Liver (tissue), 8 donors: ENCODE measurements at regions not wholly inside any gene's neighbourhood (a gene's known extent, or its start where the extent isn't known, plus 50 kb on each side); places are given as distances from the start of the nearest gene placed in this dataset.
A peak's percentile ranks its signal among the peaks of the same experiment; 100 is the strongest.

ENCODE experiments used
- DNase-seq: peaks from one replicate; pipeline ENCODE4 v3.0.0-alpha.2; 2017; ENCODE audit warnings: low spot score
- H3K27ac ChIP-seq, 2 donors: one replicate each; pipeline ENCODE4 v1.7.0; 2013; ENCODE audit warnings: inconsistent platforms in 2 of 2, low read length in 2 of 2, control low read depth in 1 of 2, low read depth in 1 of 2, mild to moderate bottlenecking in 1 of 2
- H3K27me3 ChIP-seq, 4 donors: one replicate each; pipeline versions ENCODE4 v1.6.1 to v1.7.0; 2013; ENCODE audit warnings: low read length in 3 of 4, inconsistent platforms in 1 of 4, mild to moderate bottlenecking in 1 of 4, moderate library complexity in 1 of 4; ENCODE audit not compliant: control insufficient read depth in 4 of 4, insufficient read depth in 4 of 4
- H3K36me3 ChIP-seq, 4 donors: one replicate each; pipeline versions ENCODE4 v1.6.1 to v1.7.0; 2013; ENCODE audit warnings: low read length in 3 of 4, mild to moderate bottlenecking in 3 of 4, low read depth in 1 of 4, moderate library complexity in 1 of 4; ENCODE audit not compliant: control insufficient read depth in 4 of 4, insufficient read depth in 3 of 4
- H3K4me1 ChIP-seq, 4 donors: one replicate each; pipeline versions ENCODE4 v1.6.1 to v1.7.0; 2013; ENCODE audit warnings: low read length in 3 of 4, mild to moderate bottlenecking in 3 of 4, moderate library complexity in 1 of 4; ENCODE audit not compliant: control insufficient read depth in 4 of 4, insufficient read depth in 4 of 4
- H3K4me3 ChIP-seq, 3 donors: one replicate each; pipeline versions ENCODE4 v1.6.1 to v1.7.0; 2013; ENCODE audit warnings: low read length in 3 of 3, control low read depth in 1 of 3, low read depth in 1 of 3, mild to moderate bottlenecking in 1 of 3
- H3K9ac ChIP-seq, 2 donors: one replicate each; pipeline ENCODE4 v1.7.0; 2013; ENCODE audit warnings: low read length in 2 of 2, mild to moderate bottlenecking in 2 of 2, moderate library complexity in 2 of 2, control low read depth in 1 of 2, low read depth in 1 of 2
- H3K9me3 ChIP-seq, 4 donors: one replicate each; pipeline versions ENCODE4 v1.6.1 to v1.7.0; 2013; ENCODE audit warnings: low read length in 3 of 4; ENCODE audit not compliant: control insufficient read depth in 4 of 4
- FOXA1 ChIP-seq: IDR thresholded peaks from 2 replicates; pipeline ENCODE4 v1.6.1; 2016; ENCODE audit warnings: antibody characterized with exemption
- FOXA2 ChIP-seq: IDR thresholded peaks from 2 replicates; pipeline ENCODE4 v1.6.1; 2016; ENCODE audit warnings: antibody characterized with exemption
- HNF4A ChIP-seq, 2 donors: conservative IDR thresholded peaks; 2 replicates each; pipeline ENCODE4 v1.6.1; 2016; ENCODE audit warnings: antibody characterized with exemption in 2 of 2, mild to moderate bottlenecking in 2 of 2
- HNF4G ChIP-seq: IDR thresholded peaks from 2 replicates; pipeline ENCODE4 v1.6.1; 2016; ENCODE audit warnings: antibody characterized with exemption
- JUND ChIP-seq, 2 donors: IDR thresholded peaks; 2 replicates each; pipeline ENCODE4 v1.6.1; 2016; ENCODE audit warnings: antibody characterized with exemption in 2 of 2
- NR2F2 ChIP-seq: IDR thresholded peaks from 2 replicates; pipeline ENCODE4 v1.6.1; 2016; ENCODE audit warnings: antibody characterized with exemption
- RAD21 ChIP-seq, 2 donors: IDR thresholded peaks; 2 replicates each; pipeline ENCODE4 v1.6.1; 2016; ENCODE audit warnings: antibody characterized with exemption in 2 of 2, mild to moderate bottlenecking in 2 of 2
- RXRA ChIP-seq, 2 donors: IDR thresholded peaks; 2 replicates each; pipeline ENCODE4 v1.6.1; 2017 to 2018; ENCODE audit warnings: antibody characterized with exemption in 2 of 2, mild to moderate bottlenecking in 1 of 2
- SP1 ChIP-seq: IDR thresholded peaks from 2 replicates; pipeline ENCODE4 v1.6.1; 2018; ENCODE audit warnings: antibody characterized with exemption, mild to moderate bottlenecking
- YY1 ChIP-seq: IDR thresholded peaks from 2 replicates; pipeline ENCODE4 v1.6.1; 2016; ENCODE audit warnings: antibody characterized with exemption, mild to moderate bottlenecking
- WGBS: extraction: QIAGEN DNeasy Blood & Tissue Kit; methylation state at CpG from one replicate; pipeline ENCODE4 v1.1.7; 2013; 5-methylcytosine and 5-hydroxymethylcytosine counted together
- TF ChIP-seq, protein P1 (sequence below): IDR thresholded peaks from 2 replicates; pipeline ENCODE4 v1.6.1; 2016; ENCODE audit warnings: antibody characterized with exemption, mild to moderate bottlenecking
- TF ChIP-seq, protein P2 (sequence below): IDR thresholded peaks from 2 replicates; pipeline ENCODE4 v1.6.1; 2016; ENCODE audit warnings: antibody characterized with exemption
- TF ChIP-seq, protein P3 (sequence below): IDR thresholded peaks from 2 replicates; pipeline ENCODE4 v1.6.1; 2016; ENCODE audit warnings: antibody characterized with exemption
- TF ChIP-seq, protein P4 (sequence below): fragments of 150-350 bp; IDR thresholded peaks from 2 replicates; pipeline ENCODE4 v1.5.1; 2017; ENCODE audit warnings: improper control_type of control experiment, low read depth, low read length; ENCODE audit not compliant: missing input control
- donor health status: healthy.
- donor health status: healthy.
- donor health status: healthy.
- donor health status: healthy.
- donor health status: healthy.

DNA sequence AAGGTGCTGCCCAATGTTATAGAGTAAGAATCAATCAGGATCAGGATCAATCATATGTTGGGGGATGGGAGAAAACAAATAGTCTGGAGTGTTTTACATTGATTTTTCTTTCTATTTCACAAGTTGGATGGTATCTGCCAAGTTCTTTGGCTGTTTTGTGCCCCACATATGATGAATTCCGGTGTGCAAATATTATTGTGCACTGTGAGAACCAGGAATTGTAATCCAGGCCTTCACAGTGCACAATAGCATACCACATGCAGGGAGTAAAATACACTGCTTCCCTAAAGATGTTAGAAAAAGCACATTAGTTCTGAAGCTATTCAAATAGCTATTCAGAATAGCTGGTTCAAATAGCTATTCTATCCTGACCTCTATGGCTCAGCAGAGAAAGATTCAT lies 133.7 kb downstream of the LCA5 start (continued):
- TF ChIP-seq SP1 (peak; percentile 59), JUND (IDR thresholded peaks at IDR 0.05) (peak in 1 of 2 donors; percentile 19), HNF4G (peak; percentile 47)
- TF ChIP-seq, protein P1, sequence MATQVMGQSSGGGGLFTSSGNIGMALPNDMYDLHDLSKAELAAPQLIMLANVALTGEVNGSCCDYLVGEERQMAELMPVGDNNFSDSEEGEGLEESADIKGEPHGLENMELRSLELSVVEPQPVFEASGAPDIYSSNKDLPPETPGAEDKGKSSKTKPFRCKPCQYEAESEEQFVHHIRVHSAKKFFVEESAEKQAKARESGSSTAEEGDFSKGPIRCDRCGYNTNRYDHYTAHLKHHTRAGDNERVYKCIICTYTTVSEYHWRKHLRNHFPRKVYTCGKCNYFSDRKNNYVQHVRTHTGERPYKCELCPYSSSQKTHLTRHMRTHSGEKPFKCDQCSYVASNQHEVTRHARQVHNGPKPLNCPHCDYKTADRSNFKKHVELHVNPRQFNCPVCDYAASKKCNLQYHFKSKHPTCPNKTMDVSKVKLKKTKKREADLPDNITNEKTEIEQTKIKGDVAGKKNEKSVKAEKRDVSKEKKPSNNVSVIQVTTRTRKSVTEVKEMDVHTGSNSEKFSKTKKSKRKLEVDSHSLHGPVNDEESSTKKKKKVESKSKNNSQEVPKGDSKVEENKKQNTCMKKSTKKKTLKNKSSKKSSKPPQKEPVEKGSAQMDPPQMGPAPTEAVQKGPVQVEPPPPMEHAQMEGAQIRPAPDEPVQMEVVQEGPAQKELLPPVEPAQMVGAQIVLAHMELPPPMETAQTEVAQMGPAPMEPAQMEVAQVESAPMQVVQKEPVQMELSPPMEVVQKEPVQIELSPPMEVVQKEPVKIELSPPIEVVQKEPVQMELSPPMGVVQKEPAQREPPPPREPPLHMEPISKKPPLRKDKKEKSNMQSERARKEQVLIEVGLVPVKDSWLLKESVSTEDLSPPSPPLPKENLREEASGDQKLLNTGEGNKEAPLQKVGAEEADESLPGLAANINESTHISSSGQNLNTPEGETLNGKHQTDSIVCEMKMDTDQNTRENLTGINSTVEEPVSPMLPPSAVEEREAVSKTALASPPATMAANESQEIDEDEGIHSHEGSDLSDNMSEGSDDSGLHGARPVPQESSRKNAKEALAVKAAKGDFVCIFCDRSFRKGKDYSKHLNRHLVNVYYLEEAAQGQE: no peak

DNA sequence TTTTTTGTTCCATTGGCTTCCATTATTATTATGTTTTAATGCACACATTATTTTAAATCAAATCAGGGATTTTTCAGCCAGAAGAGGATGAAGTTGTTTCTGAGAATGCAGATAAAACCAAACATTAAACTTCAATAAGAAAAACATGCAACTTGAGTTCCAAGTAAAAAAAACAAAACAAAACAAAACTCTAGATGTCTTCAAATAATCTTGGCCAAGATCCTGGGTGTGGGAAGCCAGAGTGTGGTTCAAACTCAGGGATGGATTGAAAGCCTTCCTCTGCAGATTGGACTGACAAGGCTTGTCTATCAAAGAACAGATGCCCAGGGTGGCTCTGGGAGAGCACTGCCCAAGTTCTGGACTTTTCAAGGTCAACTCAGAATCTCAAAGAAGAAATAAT lies 134.1 kb downstream of the LCA5 start:
- no peaks in the 10 kb centered on the region for H3K27me3 ChIP-seq
- no peaks in the 10 kb centered on the region for H3K9me3 ChIP-seq
- H3K36me3 ChIP-seq: no peaks in the 10 kb centered on the region
- TF ChIP-seq RAD21 (IDR thresholded peaks at IDR 0.05): no peak
- TF ChIP-seq YY1: peak; percentile 4
- TF ChIP-seq, protein P1: no peak
- no peak for TF ChIP-seq RXRA (IDR thresholded peaks at IDR 0.05)
- TF ChIP-seq JUND (IDR thresholded peaks at IDR 0.05): no peak
- H3K27ac ChIP-seq: peak overlapping the region in 1 of 2 donors; percentile 15
- peaks cover 6 to 24% (median 22%) of the 10 kb centered on the region in 4 donors for H3K4me1 ChIP-seq
- DNase-seq: no peak
- no peak overlapping the region for H3K4me3 ChIP-seq
- no peak overlapping the region for H3K9ac ChIP-seq

DNA sequence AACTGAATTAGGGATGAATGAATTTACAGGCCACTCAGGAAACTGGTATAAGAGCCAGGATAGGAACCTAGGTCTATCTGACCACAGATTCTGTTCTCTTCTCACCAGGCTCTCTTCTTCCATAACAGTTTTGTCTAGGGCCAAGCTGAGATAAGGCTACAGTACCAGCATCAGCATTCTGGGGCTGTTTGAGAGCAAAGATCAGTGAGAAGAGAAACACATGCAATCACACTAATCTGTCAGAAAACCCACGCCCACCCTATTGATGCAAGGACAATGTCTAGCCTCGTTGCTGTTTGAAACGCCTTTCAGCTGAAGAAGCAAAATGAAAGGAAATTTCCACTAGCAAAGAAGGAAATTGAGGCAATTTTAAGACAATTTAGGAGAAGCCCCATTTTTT lies 137.7 kb downstream of the LCA5 start:
- Histone ChIP-seq H3K9me3 (no peaks in the 10 kb centered on the region), H3K27ac (no peak overlapping the region), H3K36me3 (no peaks in the 10 kb centered on the region), H3K4me3 (no peak overlapping the region), H3K4me1 (peaks cover 4 to 15% (median 15%) of the 10 kb centered on the region in 4 donors), H3K9ac (no peak overlapping the region), H3K27me3 (no peaks in the 10 kb centered on the region)
- 48% methylated on average over 3 of the region's 3 CpGs for WGBS
- no peak for TF ChIP-seq HNF4G
- TF ChIP-seq JUND (IDR thresholded peaks at IDR 0.05): no peak
- no peak for TF ChIP-seq SP1
- no peak for TF ChIP-seq RAD21 (IDR thresholded peaks at IDR 0.05)
- no peak for TF ChIP-seq YY1
- TF ChIP-seq, protein P2, sequence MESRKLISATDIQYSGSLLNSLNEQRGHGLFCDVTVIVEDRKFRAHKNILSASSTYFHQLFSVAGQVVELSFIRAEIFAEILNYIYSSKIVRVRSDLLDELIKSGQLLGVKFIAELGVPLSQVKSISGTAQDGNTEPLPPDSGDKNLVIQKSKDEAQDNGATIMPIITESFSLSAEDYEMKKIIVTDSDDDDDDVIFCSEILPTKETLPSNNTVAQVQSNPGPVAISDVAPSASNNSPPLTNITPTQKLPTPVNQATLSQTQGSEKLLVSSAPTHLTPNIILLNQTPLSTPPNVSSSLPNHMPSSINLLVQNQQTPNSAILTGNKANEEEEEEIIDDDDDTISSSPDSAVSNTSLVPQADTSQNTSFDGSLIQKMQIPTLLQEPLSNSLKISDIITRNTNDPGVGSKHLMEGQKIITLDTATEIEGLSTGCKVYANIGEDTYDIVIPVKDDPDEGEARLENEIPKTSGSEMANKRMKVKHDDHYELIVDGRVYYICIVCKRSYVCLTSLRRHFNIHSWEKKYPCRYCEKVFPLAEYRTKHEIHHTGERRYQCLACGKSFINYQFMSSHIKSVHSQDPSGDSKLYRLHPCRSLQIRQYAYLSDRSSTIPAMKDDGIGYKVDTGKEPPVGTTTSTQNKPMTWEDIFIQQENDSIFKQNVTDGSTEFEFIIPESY: no peak
- TF ChIP-seq, protein P1: no peak
- TF ChIP-seq FOXA2: no peak
- no peak for TF ChIP-seq HNF4A (conservative IDR thresholded peaks at IDR 0.05)
- TF ChIP-seq, protein P3, sequence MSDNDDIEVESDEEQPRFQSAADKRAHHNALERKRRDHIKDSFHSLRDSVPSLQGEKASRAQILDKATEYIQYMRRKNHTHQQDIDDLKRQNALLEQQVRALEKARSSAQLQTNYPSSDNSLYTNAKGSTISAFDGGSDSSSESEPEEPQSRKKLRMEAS: no peak
- no peak for TF ChIP-seq FOXA1
- TF ChIP-seq, protein P4, sequence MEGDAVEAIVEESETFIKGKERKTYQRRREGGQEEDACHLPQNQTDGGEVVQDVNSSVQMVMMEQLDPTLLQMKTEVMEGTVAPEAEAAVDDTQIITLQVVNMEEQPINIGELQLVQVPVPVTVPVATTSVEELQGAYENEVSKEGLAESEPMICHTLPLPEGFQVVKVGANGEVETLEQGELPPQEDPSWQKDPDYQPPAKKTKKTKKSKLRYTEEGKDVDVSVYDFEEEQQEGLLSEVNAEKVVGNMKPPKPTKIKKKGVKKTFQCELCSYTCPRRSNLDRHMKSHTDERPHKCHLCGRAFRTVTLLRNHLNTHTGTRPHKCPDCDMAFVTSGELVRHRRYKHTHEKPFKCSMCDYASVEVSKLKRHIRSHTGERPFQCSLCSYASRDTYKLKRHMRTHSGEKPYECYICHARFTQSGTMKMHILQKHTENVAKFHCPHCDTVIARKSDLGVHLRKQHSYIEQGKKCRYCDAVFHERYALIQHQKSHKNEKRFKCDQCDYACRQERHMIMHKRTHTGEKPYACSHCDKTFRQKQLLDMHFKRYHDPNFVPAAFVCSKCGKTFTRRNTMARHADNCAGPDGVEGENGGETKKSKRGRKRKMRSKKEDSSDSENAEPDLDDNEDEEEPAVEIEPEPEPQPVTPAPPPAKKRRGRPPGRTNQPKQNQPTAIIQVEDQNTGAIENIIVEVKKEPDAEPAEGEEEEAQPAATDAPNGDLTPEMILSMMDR: no peak
- TF ChIP-seq NR2F2: no peak
- no peak for DNase-seq
